ENCODE measurements at regions not wholly inside any gene's neighbourhood (a gene's known extent, or its start where the extent isn't known, plus 50 kb on each side); places are given as distances from the start of the nearest gene placed in this dataset.
A peak's percentile ranks its signal among the peaks of the same experiment; 100 is the strongest.
"Not testable (repeated sequence)": the region's sequence is repeated elsewhere in the genome, so short reads cannot be mapped to it uniquely, and the experiment has no call there.

GRCh38 chr6:151690768-151691562 is 116.5 kb upstream of the ESR1 start:
- TF ChIP-seq CTCF (IDR thresholded peaks at IDR 0.05; ENCODE audit: low read depth, low read length): no peak
- H3K4me3 ChIP-seq (ENCODE audit: low read depth, low read length): peak overlapping the region; percentile 33

- H3K4me3 ChIP-seq (ENCODE audit: low read depth, low read length): no peak overlapping the region
- TF ChIP-seq CTCF (IDR thresholded peaks at IDR 0.05; ENCODE audit: low read depth, low read length): no peak
These were observed 115.3 kb upstream of the ESR1 start for GRCh38 chr6:151692216-151692615.

GRCh38 chr6:151693366-151693765 is 114.1 kb upstream of the ESR1 start:
- H3K4me3 ChIP-seq (ENCODE audit: low read depth, low read length): no peak overlapping the region
- TF ChIP-seq CTCF (IDR thresholded peaks at IDR 0.05; ENCODE audit: low read depth, low read length): no peak

GRCh38 chr6:151695156-151695555 is 112.3 kb upstream of the ESR1 start:
- H3K4me3 ChIP-seq (ENCODE audit: low read depth, low read length): no peak overlapping the region
- TF ChIP-seq CTCF (IDR thresholded peaks at IDR 0.05; ENCODE audit: low read depth, low read length): no peak

- not testable (repeated sequence) for H3K4me3 ChIP-seq (ENCODE audit: low read depth, low read length)
These were observed 111.2 kb upstream of the ESR1 start for GRCh38 chr6:151696302-151696701.

GRCh38 chr6:151698931-151699700 is 108.4 kb upstream of the ESR1 start:
- TF ChIP-seq CTCF (IDR thresholded peaks at IDR 0.05; ENCODE audit: low read depth, low read length): no peak
- no peak overlapping the region for H3K4me3 ChIP-seq (ENCODE audit: low read depth, low read length)

- no peak for TF ChIP-seq CTCF (IDR thresholded peaks at IDR 0.05; ENCODE audit: low read depth, low read length)
- H3K4me3 ChIP-seq (ENCODE audit: low read depth, low read length): no peak overlapping the region
These were observed 107.8 kb upstream of the ESR1 start for GRCh38 chr6:151699719-151700118.
